BE2C (cell line): ENCODE measurements at regions not wholly inside any gene's neighbourhood (a gene's known extent, or its start where the extent isn't known, plus 50 kb on each side); places are given as distances from the start of the nearest gene placed in this dataset.

Experiments
- DNase-seq: peaks from one replicate; pipeline ENCODE4 v3.0.0-alpha.2; 2020
- H3K27me3 ChIP-seq: fragments of 250-450 bp; sonication (Bioruptor Pico); 2 replicates; pipeline ENCODE4 v1.5.1; 2020; ENCODE audit warnings: mild to moderate bottlenecking
- H3K36me3 ChIP-seq: fragments of 250-450 bp; sonication (Bioruptor Pico); 2 replicates; pipeline ENCODE4 v1.5.1; 2020; ENCODE audit warnings: mild to moderate bottlenecking
- H3K4me1 ChIP-seq: fragments of 250-450 bp; sonication (Bioruptor Pico); 2 replicates; pipeline ENCODE4 v1.5.1; 2020
- H3K4me3 ChIP-seq: 2 replicates; pipeline ENCODE4 v1.5.1; 2011; ENCODE audit warnings: low read depth, low read length
- H3K9me3 ChIP-seq: fragments of 250-450 bp; sonication (Bioruptor Pico); 2 replicates; pipeline ENCODE4 v1.5.1; 2020
- CTCF ChIP-seq: IDR thresholded peaks from 2 replicates; pipeline ENCODE4 v1.5.1; 2012; ENCODE audit warnings: mild to moderate bottlenecking, low read depth, low read length

- Histone ChIP-seq H3K36me3 (no peaks in the 10 kb centered on the region), H3K27me3 (no peaks in the 10 kb centered on the region), H3K4me1 (no peaks in the 10 kb centered on the region), H3K4me3 (no peak overlapping the region), H3K9me3 (no peaks in the 10 kb centered on the region)
- TF ChIP-seq CTCF: no peak
- DNase-seq: no peak
These were observed 738.6 kb upstream of the PIK3C3 start for GRCh38 chr18:41216341-41217003.

GRCh38 chr18:41207706-41208105 is 747.3 kb upstream of the PIK3C3 start:
- H3K27me3 ChIP-seq: no peaks in the 10 kb centered on the region
- H3K4me1 ChIP-seq: no peaks in the 10 kb centered on the region
- no peaks in the 10 kb centered on the region for H3K9me3 ChIP-seq
- no peak for DNase-seq
- TF ChIP-seq CTCF: no peak
- H3K36me3 ChIP-seq: no peaks in the 10 kb centered on the region
- H3K4me3 ChIP-seq: no peak overlapping the region

- no peak overlapping the region for H3K4me3 ChIP-seq
- H3K9me3 ChIP-seq: no peaks in the 10 kb centered on the region
- H3K4me1 ChIP-seq: no peaks in the 10 kb centered on the region
- no peaks in the 10 kb centered on the region for H3K36me3 ChIP-seq
- no peak for TF ChIP-seq CTCF
- no peak for DNase-seq
- H3K27me3 ChIP-seq: no peaks in the 10 kb centered on the region
These were observed 748.6 kb upstream of the PIK3C3 start for GRCh38 chr18:41206341-41206830.

DNA sequence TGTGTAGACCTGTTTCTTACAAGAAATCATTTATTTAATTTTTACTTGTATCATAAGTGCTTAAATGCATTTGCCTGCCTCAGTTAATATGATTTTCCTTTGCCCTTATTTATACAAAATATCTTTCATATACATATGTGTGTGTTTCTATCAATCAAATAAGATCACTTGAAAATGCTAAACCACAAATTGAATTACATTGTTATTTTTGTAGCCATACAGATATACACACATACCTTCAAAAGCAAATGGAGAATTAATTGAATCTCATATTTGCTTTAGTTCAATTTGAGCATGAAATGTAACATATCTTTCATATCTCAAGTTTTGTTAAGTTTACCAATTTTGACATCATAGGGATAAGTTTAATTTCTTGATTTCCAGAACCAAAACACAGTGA is 755.8 kb upstream of the PIK3C3 start:
- Histone ChIP-seq H3K4me3 (no peak overlapping the region), H3K9me3 (no peaks in the 10 kb centered on the region), H3K27me3 (no peaks in the 10 kb centered on the region), H3K4me1 (no peaks in the 10 kb centered on the region), H3K36me3 (no peaks in the 10 kb centered on the region)
- no peak for DNase-seq
- no peak for TF ChIP-seq CTCF

GRCh38 chr18:41197967-41198366 is 757.1 kb upstream of the PIK3C3 start:
- Histone ChIP-seq H3K9me3 (no peaks in the 10 kb centered on the region), H3K4me3 (no peak overlapping the region), H3K36me3 (no peaks in the 10 kb centered on the region), H3K4me1 (no peaks in the 10 kb centered on the region), H3K27me3 (no peaks in the 10 kb centered on the region)
- DNase-seq: no peak
- no peak for TF ChIP-seq CTCF

GRCh38 chr18:41170346-41170745 is 784.7 kb upstream of the PIK3C3 start:
- DNase-seq: no peak
- H3K4me3 ChIP-seq: no peak overlapping the region
- no peaks in the 10 kb centered on the region for H3K36me3 ChIP-seq
- no peaks in the 10 kb centered on the region for H3K9me3 ChIP-seq
- H3K4me1 ChIP-seq: no peaks in the 10 kb centered on the region
- TF ChIP-seq CTCF: no peak
- no peaks in the 10 kb centered on the region for H3K27me3 ChIP-seq
